Vagina (tissue), 2 donors: ENCODE measurements at regions not wholly inside any gene's neighbourhood (a gene's known extent, or its start where the extent isn't known, plus 50 kb on each side); places are given as distances from the start of the nearest gene placed in this dataset.

ENCODE experiments used
- DNase-seq, 2 donors: peaks; one replicate each; pipeline ENCODE4 v3.0.0-alpha.2; 2017; ENCODE audit errors: extremely low spot score in 2 of 2
- H3K27ac ChIP-seq: fragments of 200-600 bp; sonication (generic); one replicate; pipeline ENCODE4 v1.5.1; 2019
- H3K27me3 ChIP-seq: fragments of 200-600 bp; sonication (generic); one replicate; pipeline ENCODE4 v1.5.1; 2019
- H3K36me3 ChIP-seq, 2 donors: fragments of 200-600 bp; sonication (generic); one replicate each; pipeline ENCODE4 v1.5.1; 2017 to 2019
- H3K4me1 ChIP-seq: fragments of 200-600 bp; sonication (generic); one replicate; pipeline ENCODE4 v1.5.1; 2019
- H3K4me3 ChIP-seq, 2 donors: fragments of 200-600 bp; sonication (generic); 1 replicate in 1 of 2; 2 replicates in 1 of 2; pipeline ENCODE4 v1.5.1; 2016 to 2019
- H3K9me3 ChIP-seq: fragments of 200-600 bp; sonication (generic); one replicate; pipeline ENCODE4 v1.5.1; 2019
- POLR2A ChIP-seq, 2 donors: fragments of 450-650 bp; IDR thresholded peaks; one replicate each; pipeline ENCODE4 v1.6.1; 2017; ENCODE audit warnings: antibody characterized with exemption in 2 of 2, mild to moderate bottlenecking in 2 of 2, moderate library complexity in 2 of 2
- POLR2AphosphoS5 ChIP-seq, 2 donors: sonication (generic); formaldehyde crosslinking; IDR thresholded peaks; one replicate each; pipeline ENCODE4 v1.9.0; 2017; ENCODE audit warnings: antibody characterized with exemption in 2 of 2, mild to moderate bottlenecking in 2 of 2, low read depth in 1 of 2; ENCODE audit not compliant: insufficient read depth in 1 of 2
- intact Hi-C: fragments of 100-400 bp; cut with DNase I; formaldehyde crosslinking; loops from one replicate; pipeline ENCODE4 v1.15.1; 2023
- TF ChIP-seq, protein P1 (sequence below), 3 experiments: fragments of 450-650 bp in 2 of 3; fragments of 200-600 bp in 1 of 3; sonication (generic) in 1 of 3; IDR thresholded peaks; one replicate each; pipeline ENCODE4 v1.5.1; 2017 to 2019; ENCODE audit warnings: antibody characterized with exemption in 3 of 3, mild to moderate bottlenecking in 2 of 3, moderate library complexity in 2 of 3

- no peaks in the 10 kb centered on the region for H3K27me3 ChIP-seq
Observed at GRCh38 chr12:77357655-77358054, 292.3 kb upstream of the E2F7 start.

DNA sequence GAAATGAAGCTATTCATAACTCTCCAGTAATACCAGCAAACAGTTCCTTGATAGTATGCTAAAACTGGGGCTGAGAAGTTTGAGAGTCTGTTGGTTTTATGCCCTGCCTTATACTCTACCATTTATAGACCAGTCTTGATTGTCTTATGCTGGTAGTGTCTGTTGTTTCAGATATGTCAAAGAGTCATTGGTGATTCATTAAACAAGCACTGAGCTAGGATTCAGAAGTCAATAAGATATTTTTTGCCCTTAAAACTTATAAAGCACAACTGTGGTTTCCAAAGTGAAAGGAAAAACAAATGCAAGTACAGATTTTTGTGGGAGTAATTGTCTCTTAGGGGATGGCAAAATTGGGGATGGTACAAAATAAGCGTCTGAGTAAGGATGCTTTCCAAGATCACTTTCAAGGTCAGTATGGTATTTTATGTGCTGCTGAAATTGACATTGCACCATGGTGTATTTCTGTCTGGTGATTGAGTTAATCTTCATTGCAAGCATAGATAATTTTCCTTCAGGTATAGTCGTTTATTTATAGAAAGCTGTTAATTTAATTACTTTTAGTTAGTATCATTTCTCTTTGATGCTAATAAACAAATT lies 289.5 kb upstream of the E2F7 start:
- H3K27me3 ChIP-seq = no peaks in the 10 kb centered on the region
- no peak overlapping the region for H3K27ac ChIP-seq
- no peak for TF ChIP-seq POLR2AphosphoS5 (IDR thresholded peaks at IDR 0.05; ENCODE audit: insufficient read depth in 1 of 2, low read depth in 1 of 2)
- no peak for TF ChIP-seq POLR2A (IDR thresholded peaks at IDR 0.05)
- TF ChIP-seq, protein P1, sequence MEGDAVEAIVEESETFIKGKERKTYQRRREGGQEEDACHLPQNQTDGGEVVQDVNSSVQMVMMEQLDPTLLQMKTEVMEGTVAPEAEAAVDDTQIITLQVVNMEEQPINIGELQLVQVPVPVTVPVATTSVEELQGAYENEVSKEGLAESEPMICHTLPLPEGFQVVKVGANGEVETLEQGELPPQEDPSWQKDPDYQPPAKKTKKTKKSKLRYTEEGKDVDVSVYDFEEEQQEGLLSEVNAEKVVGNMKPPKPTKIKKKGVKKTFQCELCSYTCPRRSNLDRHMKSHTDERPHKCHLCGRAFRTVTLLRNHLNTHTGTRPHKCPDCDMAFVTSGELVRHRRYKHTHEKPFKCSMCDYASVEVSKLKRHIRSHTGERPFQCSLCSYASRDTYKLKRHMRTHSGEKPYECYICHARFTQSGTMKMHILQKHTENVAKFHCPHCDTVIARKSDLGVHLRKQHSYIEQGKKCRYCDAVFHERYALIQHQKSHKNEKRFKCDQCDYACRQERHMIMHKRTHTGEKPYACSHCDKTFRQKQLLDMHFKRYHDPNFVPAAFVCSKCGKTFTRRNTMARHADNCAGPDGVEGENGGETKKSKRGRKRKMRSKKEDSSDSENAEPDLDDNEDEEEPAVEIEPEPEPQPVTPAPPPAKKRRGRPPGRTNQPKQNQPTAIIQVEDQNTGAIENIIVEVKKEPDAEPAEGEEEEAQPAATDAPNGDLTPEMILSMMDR (IDR thresholded peaks at IDR 0.05) = no peak
- no peaks in the 10 kb centered on the region for H3K4me1 ChIP-seq
- no peak overlapping the region for H3K4me3 ChIP-seq
- H3K9me3 ChIP-seq = no peaks in the 10 kb centered on the region
- DNase-seq = no peak
- intact Hi-C loops = no loop called here
- H3K36me3 ChIP-seq = no peaks in the 10 kb centered on the region

More at GRCh38 chr12:77357655-77358054, 292.3 kb upstream of the E2F7 start:
- Histone ChIP-seq H3K36me3 (no peaks in the 10 kb centered on the region), H3K4me3 (no peak overlapping the region), H3K4me1 (no peaks in the 10 kb centered on the region), H3K27ac (no peak overlapping the region), H3K9me3 (no peaks in the 10 kb centered on the region)
- no peak for TF ChIP-seq POLR2A (IDR thresholded peaks at IDR 0.05)
- no peak for DNase-seq
- intact Hi-C loops = no loop called here

DNA sequence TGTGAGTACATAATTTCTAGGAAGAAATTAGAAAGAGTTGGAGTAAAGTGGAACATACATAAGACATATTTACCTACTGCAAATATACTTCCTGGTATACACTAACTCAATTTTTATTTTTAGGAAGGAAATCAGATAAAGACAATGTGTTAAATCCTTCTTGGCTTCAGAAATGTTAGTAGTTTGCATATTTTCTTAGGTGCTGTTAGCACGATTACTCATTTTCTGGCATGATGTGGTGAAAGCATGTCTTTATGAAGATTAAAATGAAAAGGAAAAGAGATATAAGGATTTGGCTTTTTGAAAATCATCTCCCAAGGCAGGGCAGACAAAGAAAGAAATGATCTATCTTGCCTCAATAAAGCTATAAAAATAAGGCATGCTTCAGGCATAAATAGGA lies 287.6 kb upstream of the E2F7 start:
- Histone ChIP-seq H3K27me3 (no peaks in the 10 kb centered on the region), H3K4me1 (no peaks in the 10 kb centered on the region), H3K4me3 (no peak overlapping the region), H3K27ac (no peak overlapping the region), H3K36me3 (no peaks in the 10 kb centered on the region), H3K9me3 (no peaks in the 10 kb centered on the region)
- no peak for DNase-seq
- intact Hi-C loops = no loop called here
- TF ChIP-seq POLR2A (IDR thresholded peaks at IDR 0.05) (no peak), POLR2AphosphoS5 (IDR thresholded peaks at IDR 0.05; ENCODE audit: insufficient read depth in 1 of 2, low read depth in 1 of 2) (no peak)
- TF ChIP-seq, protein P1 (IDR thresholded peaks at IDR 0.05) = no peak

- Histone ChIP-seq H3K27ac (no peak overlapping the region), H3K36me3 (no peaks in the 10 kb centered on the region), H3K27me3 (no peaks in the 10 kb centered on the region), H3K4me1 (no peaks in the 10 kb centered on the region), H3K4me3 (no peak overlapping the region), H3K9me3 (no peaks in the 10 kb centered on the region)
- TF ChIP-seq POLR2AphosphoS5 (IDR thresholded peaks at IDR 0.05; ENCODE audit: insufficient read depth in 1 of 2, low read depth in 1 of 2) = no peak
- no peak for TF ChIP-seq POLR2A (IDR thresholded peaks at IDR 0.05)
- TF ChIP-seq, protein P1 (IDR thresholded peaks at IDR 0.05) = no peak
- DNase-seq = no peak
- intact Hi-C loops = no loop called here
Observed at GRCh38 chr12:77351860-77352259, 286.5 kb upstream of the E2F7 start.

GRCh38 chr12:77349689-77350370 lies 284.5 kb upstream of the E2F7 start:
- DNase-seq = no peak
- H3K4me1 ChIP-seq = no peaks in the 10 kb centered on the region
- no peaks in the 10 kb centered on the region for H3K27me3 ChIP-seq
- no peaks in the 10 kb centered on the region for H3K9me3 ChIP-seq
- no peak overlapping the region for H3K27ac ChIP-seq
- intact Hi-C loops = no loop called here
- H3K36me3 ChIP-seq = no peaks in the 10 kb centered on the region
- H3K4me3 ChIP-seq = no peak overlapping the region
- TF ChIP-seq POLR2A (IDR thresholded peaks at IDR 0.05) (no peak), POLR2AphosphoS5 (IDR thresholded peaks at IDR 0.05; ENCODE audit: insufficient read depth in 1 of 2, low read depth in 1 of 2) (no peak)
- TF ChIP-seq, protein P1 (IDR thresholded peaks at IDR 0.05) = no peak
